ENCODE measurements at regions not wholly inside any gene's neighbourhood (a gene's known extent, or its start where the extent isn't known, plus 50 kb on each side); places are given as distances from the start of the nearest gene placed in this dataset.

DNA sequence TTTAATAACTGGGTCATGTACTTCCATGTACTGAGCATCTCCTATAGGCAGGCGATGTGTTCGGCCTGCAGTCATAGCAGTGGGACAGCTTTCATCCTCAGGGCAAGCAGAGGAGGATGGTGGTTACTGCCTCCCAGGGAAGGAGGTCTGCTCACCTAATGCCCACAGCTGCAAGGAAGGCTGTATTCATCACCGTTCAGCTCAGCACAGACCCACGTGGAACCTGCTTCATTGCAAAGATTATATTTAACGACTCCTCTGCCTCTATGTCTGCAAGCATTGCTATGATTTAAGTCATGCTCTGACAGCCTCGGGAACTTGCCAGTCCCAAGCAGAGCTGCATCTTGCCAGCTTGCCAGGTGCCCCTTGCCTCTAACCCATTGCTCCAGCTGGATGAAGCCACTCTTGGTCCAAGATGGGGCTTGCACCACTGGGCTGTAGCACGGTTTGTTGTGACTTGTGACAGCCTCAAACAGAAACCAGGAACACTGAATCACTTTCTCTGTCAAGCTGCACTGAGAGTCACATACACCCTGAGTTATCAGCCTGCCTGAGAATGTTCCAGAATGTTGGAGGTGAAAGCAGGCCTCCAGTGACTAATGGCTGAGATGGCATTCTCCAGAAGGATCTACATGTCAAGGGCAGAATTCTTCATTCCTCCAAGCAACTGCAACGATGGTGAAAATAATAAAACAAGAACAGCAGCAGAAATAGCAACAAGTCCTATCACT, 651.1 kb upstream of the ID2 start:
- DNase-seq: no peak

DNA sequence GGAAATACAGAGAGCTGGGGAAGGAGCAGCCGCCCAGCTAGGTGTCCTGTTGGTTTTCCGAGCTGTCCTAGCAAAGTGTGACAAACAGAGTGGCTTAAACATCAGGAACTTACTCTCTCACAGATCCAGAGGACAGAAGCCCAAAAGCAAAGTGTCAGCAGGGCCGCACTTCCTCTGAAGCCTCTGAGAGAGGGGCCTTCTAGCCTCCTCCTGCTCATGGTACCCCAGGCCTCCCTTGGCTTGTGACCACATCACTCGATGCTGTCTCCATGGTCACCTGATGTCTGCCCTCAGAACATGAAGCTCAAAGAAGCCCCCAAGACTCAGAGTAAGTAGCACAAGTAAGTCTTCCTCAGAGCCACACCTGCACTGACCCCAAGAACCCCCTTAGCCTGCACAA, 650.5 kb upstream of the ID2 start:
- no peak for DNase-seq

DNA sequence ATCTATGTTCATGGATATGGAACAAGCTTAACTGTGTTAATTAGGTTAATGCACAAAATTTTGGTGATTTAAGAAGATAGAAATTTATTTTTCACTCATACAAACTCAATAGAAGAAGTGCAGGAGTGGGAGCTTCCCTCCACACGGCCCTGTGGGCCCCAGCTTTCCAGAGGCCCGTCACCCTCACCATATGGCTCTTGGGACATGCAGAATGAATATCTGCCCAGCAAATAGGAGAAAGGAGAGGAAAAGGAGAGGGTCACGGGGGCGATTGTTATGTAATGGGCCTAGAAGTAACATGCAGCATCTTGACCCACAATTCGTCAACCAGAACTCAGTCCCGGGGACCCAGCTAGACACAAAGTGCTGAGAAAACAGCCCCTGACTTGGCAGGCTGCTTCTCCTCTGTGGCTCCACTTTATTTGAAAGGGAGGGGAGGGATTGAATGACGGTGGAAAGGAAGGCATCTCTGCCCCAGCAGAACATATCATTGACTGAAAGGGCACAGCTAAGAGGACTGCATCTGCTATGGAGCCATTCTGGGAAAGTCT, 648.2 kb upstream of the ID2 start:
- no peak for DNase-seq

DNA sequence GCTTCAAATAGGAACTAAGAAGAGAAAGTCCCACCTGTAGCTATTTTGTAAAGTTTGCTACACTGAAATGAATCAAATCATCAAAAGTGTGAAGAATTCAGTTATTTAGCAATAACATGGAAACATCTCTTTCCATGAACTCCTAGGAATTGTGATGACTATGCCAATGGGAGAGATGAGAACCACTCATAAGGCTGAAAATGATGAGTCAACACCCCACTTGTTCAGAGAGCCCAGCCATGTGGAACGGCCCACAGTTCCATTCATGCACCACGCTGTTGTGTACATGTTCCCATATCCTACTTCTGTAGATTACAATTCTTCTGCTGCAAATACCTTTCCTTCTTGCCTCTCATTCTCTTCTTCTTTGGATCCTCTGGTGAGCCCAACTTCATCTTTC, 645.5 kb upstream of the ID2 start:
- no peak for DNase-seq

DNA sequence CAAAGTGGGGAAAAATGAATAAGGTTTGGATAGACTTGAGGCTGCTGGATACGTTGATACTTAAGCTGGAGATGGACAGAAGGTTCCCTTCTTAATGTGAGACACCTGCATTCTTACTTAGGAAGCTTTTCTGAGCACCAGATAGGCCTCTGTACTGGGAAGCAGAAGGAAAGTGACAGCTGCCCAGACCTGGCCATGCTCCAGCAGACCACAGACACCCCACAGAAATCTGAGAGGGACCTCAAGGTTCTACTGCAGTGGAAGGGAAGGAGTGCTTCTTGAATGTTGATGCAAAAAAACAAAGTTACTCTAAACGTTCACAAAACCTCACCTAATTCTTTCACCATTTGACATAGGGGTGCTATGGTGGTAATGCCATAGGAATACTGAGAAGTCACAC, 642.1 kb upstream of the ID2 start:
- DNase-seq: no peak

DNA sequence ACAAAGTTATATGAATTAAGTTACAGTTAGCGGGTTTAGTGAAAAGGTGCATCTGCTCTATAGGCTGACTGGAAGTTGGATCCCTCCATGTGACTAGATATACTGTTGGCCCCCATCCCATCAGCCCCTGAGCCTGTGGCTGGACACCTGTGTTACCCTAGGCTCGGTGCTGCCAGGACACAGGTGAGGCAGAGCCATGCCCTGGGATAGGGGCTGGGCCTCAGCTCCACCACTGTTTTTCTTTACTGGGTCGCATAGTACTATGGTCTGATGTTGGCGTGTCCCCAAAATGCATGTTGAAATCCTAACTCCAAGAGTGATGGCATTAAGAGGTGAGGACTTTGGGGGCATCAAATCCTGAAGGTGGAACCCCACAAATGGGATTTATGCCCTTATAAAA, 638.6 kb upstream of the ID2 start:
- DNase-seq: no peak

DNA sequence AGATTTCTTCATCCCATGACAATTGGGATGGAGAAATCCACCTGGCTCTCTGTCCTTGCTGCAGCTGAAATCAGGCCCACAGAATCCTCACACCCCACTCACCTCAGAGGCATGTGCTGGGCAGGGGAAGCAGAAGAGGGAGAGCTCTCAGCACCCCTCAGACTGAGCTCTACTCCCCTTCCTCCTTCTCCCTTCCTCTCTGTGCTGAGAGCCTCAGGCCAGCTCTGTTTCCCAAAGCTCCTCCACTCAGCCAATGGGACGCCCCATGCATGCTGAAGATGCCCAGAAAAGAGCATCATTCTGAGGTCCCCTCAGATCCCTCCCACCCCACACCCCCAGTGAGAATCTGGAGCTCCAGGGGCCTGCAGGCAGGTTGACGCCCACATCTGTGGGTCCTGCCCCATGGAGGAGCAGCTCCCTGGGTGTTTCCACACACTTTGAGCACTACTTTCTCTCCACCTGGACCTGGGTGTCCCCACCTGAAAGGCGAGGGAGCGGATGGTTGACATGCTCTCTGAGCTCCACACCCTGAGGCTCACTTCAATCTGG, 637.7 kb upstream of the ID2 start:
- DNase-seq: no peak

DNA sequence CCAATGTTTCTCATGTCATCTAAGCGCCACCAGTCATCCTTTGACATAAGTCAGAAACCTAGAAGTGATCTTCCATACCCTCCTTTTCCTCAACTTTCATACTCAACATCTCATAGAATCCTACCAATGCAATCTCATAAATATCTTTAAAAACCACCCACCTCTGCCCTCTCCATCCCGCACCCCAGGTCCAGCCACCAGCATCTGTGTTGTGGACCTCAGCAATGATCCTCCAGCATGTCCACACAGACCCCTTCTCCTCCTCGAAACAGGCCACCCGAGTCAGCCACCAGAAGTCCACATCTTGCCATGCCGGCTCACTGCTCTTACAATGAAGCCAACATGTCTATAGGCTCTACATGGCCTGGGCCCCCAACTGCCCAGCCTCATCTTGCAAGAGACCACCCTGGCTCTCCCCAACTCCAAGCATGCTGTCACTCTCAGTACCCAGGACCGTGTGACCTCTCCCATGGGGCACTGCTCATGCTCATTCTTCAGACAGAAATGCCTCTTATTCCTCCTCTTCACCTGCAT, 636.7 kb upstream of the ID2 start:
- no peak for DNase-seq

DNA sequence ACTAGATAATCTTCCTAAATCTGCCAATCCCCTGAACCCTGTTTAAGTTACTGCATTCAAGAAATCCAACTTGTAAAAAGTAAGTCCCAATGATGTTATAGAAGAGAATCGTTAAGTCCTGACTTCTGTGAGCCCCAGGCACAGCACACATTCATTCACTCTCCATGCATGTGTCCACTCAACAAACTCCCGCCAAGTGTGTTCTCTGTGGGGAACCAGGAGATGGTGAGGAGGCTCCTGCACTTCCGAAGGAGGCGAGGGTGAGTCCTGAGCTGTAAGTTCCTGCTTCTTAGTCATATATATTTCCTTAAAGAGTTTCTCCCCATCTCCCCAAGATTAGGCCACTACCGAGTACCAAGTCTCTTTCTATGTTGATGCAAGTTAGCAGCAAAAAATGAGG, 635.0 kb upstream of the ID2 start:
- no peak for DNase-seq

DNA sequence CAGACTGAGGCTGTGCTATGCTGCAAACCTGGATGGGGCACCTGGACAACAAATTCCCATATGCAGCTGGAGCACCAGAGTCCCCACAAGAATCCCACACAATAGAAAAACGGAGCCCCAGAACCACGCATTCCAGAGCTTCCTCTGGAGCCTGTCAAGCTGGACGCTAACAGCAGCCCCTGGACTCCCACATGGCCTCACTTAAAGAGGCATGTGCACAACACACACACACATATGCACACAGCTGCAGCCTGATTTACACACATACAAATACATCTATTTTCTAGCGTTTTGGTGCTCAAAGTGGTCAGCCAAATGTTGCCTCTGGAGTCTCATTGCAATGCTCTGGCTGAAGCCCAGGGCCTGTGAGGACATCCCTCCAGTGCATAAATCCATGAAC, 632.7 kb upstream of the ID2 start:
- no peak for DNase-seq

DNA sequence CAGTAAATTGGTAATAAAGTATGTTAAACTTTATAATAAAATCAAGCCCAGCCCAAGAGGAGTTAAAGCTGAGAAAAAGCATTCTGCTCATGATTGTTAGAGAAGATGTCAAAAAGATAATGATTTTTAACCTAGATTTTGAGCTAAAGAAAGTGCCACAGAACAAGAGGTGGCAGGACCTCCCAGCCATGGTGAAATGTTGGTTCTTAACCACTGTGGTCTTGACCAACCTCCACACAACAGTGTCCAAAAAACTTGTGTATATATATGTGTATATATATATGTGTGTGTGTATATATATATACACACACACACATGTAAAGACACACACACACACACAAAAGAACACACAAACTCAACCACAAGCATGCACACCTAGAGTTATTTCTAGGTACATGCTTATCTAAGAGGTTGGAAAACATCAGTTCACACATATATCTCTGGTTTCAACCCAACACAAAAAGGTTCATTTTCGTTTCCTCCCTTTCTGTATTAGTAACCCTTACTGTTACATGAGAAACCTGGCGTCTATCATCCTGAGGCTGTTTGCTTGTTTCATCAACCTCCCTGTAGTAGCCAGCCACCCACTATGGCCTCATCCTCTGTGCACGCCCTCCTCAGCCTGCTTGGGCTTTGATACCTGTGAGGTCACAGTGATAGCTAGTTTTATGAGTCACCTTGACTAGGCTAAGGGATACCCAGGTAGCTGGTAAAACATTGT, 631.8 kb upstream of the ID2 start:
- DNase-seq: no peak

DNA sequence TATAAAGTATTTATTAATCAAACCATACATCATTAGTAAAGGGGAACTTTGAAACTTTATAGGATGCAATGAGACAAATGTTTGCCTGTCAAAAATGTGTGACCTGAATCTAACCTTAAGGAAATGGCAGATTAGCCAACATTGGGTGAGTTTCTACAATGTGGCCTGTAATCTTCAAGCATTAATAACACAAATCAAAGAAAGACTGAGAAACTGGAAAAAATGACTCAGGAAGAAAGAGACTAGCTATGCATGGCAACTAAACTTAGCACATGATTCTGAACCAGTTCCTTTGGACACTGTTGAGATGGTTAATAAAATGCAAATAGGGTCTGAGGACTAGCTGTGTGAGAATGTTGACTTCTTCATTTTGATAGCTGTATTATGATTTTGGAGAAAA, 628.6 kb upstream of the ID2 start:
- no peak for DNase-seq

DNA sequence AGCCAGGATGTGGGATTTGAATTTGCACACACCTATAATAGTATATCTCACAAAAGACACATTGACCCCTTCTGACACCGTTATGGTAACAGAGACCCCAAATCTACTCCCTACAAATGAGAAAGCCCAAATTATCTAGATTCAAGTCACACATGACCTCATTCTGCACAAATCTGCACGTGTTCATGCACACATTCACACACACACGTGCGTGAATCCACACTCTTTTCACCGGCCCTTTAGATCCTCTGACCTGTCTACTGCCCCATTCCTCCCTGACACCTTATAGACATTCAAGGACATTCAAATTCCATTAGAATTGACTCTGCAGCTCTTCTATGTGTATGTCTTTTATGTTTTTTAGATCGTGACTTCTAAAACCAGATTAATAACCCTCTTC, 627.8 kb upstream of the ID2 start:
- DNase-seq: no peak

DNA sequence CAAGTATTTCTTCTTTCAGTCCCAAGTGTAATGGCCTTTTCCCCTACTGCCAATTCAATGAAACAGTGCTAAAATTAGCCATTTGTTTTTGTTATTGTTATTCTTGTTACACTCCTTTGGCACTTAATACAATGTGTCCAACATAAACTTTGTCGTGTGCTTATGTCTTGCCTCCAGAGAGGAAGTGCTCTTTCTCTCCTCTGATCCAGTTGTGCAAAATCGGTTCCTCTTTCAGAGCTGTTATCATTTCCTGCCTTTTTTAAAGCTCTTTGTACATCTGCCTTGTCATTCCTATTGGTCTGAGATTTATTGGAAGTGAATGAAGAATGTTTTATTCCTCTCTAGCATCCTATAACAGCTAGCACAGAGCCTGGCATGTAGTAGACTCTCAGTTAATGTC, 623.2 kb upstream of the ID2 start:
- DNase-seq: no peak

DNA sequence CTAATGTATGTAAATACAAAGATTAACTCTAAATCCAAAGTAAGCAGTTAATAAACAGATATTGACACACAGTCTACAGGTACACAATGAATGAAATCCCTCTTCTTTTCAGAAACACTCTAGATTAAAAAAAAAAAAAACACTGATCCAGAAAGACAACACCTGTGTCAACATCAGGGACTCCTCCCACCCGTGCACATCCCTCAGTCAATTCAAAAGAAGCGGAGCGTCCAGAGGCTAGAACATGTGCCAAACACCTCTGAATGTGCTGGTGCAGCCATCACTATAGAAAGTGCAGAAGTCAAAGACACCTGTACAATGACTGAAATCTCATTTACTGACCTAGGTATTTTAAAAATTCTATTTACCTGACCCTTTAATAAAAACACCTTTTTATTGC, 622.6 kb upstream of the ID2 start:
- no peak for DNase-seq

DNA sequence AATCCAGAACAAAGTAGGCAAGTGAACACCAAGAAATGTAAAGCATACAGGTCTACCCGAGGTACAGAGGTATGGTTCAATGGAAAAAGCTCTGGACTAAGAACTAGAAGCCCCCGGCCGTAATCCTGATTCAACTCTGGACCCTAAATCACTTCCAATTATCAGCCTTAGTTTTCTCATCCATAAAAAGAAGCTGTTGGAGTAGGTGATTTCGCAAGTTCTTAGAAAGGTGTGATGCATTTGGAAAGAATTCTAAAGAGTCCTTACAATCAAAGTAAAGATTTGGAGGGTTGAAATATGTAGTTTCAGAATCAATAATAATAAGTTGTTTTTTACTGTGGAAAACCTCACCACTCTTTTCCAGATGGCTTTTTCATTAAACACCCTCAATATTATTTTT, 622.1 kb upstream of the ID2 start:
- no peak for DNase-seq

DNA sequence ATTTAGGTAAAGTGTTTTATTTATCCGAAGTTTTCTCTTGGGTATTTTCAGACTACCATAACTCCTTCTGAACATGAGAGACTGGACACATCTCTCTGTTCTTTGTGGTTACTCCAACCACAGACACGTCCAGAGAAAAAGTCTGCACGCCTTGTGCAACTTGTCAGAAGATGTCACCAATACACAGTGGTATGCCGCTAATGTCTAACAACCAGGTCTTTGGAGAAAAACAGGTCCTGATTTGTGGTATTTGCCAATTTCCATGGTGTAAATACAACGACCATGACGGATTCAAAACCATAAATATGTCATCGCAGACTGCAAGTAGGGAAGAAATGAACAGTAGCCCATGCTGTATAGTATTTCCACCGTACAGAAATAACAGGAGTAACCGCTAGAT, 620.6 kb upstream of the ID2 start:
- no peak for DNase-seq

DNA sequence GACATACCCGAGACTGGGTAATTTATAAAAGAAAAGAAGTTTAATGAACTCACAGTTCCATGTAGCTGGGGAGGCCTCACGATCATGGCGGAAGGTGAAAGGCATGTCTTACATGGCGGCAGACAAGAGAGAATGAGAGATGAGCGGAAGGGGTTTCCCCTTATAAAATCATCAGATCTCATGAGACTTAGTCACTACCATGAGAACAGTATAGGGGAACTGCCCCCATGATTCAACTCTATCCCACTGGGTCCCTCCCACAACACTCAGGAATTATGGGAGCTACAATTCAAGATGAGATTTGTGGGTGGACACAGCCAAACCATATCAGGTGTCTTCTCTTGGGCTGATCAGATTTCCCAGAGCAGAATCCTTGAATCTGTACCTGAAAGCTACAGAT, 617.3 kb upstream of the ID2 start:
- DNase-seq: no peak

DNA sequence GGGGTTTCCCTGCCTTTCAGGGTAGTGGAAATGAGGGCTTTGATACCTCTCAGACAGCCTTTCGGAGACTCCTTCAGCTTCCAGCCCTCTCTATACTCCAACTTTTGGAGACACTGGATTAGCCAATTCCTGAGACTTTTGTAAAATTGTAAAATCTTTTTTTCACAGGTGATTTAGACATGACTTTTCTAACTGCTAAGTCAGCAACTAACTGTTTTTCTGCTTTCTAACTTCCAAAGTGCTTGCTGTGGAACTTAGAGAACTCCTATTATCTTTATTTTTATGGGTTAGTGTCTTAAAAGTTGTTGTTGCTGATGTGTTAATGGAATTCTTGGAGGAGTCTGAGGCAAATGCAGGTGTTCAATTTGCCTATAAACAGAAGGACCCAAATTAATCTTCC, 616.7 kb upstream of the ID2 start:
- no peak for DNase-seq

DNA sequence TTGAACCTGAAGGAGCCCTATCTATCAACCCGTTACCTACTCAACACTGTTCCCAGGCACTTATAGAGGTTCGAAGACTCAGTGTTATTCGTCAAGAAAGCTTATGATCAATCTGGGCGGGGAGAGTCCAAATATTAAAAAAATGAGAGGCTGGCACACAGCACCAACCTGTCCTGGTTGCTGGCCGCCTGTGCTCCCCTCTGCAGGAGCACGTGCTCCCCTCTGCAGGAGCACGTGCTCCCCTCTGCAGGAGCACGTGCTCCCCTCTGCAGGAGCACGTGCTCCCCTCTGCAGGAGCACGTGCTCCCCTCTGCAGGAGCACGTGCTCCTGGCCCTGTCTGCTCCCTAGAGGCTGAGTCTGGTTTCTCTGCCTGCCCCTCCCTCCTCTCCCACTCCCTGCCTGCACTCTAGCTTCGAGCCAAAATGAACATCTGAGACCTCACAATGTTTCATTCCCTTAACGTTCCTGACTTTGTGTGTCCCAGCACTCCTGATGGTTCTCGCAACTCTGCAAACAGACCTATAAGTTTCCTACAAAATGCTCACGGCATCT, 614.0 kb upstream of the ID2 start:
- DNase-seq: no peak

DNA sequence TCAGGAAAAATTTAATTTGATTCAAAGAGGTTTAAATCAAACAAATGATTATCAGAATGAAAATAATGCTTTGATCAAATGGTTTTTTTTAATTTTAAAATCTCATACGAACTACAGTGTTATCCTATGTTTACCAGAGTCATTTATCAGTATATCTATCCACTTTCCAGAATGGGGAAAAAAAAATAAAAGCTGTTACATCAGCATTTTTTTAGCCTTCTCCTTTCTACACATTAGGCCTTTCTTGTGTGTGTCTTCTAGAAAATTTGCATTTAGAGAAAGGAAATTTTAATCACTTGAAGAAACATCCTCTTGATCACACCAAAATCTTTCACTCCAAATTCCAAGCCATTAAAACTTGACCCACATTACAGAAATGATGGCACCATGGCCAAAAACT, 608.9 kb upstream of the ID2 start:
- no peak for DNase-seq

DNA sequence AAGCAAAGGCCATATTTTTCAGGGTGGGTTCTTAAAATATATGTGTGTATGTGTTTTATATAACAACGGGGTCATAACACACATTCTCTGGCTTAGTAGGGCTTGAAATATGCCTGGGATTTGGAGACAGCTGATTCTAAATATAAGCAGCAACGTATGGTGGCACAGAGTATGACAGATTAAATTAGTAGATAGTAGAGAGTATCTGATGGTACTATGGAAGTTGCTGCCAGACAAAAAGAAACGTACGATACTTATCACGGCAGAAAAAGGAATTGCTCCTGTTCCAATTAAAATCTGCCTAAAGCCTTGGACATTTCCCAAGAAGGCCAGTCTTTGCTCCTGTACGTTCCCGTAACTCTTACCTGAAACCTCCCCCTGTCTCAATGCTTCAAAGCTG, 607.9 kb upstream of the ID2 start:
- DNase-seq: no peak

DNA sequence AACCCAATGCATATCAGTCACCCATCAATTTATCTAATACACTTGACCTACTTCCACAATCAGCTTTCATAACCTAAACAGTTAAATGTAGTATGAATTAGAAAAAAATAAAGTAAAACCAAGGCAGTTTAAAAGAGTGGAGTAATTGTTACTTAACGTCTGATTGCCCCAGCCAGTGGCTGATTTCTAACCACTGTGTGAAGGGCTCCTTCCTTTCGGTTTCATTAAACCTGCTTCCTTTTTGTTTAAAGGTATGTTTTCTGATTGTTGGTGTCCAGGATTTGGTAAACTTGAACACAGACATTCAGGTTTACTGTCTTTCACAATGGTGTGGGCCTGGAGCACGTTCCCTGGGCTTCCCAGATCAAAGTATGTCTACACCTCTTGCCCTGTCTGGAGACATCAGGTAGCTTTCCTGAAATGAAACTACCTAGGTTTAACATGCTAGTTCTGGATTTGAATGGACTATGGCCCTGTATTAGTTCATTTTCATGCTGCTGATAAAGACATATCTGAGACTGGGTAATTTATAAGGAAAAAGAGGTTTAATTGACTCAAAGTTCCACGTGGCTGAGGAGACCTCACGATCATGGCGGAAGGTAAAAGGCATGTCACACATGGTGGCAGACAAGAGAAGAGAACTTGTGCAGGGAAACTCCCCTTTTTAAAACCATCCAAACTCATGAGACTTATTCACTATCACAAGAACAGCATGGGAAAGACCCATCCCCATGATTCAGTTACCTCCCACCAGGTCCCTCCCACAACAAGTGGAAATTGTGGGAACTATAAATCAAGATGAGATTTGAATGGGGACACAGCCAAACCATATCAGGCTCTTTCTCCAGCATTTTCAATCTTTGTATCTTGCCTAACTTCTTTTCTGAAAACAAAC, 605.2 kb upstream of the ID2 start:
- no peak for DNase-seq

Data from activated CD4-positive, alpha-beta T cell treated with anti-CD3 and anti-CD28 coated beads, Interleukin-2, amount 50 U/mL, for 1 hour (primary cell).